Mammary epithelial cell (primary cell): ENCODE measurements at regions not wholly inside any gene's neighbourhood (a gene's known extent, or its start where the extent isn't known, plus 50 kb on each side); places are given as distances from the start of the nearest gene placed in this dataset.

Experiments used
- EZH2 ChIP-seq: IDR thresholded peaks from 2 replicates; pipeline ENCODE4 v1.6.1; 2012; ENCODE audit warnings: low read length, inconsistent platforms, borderline replicate concordance
- TF ChIP-seq, protein P1 (sequence below), 2 donors: IDR thresholded peaks in 1 of 2; conservative IDR thresholded peaks in 1 of 2; 2 replicates each; pipeline ENCODE4 v1.5.1; 2011 to 2012; ENCODE audit warnings: inconsistent platforms in 2 of 2, low read length in 2 of 2, mild to moderate bottlenecking in 2 of 2, control low read depth in 1 of 2, low read depth in 1 of 2; ENCODE audit not compliant: insufficient read depth in 1 of 2; ENCODE audit errors: extremely low read depth in 1 of 2

DNA sequence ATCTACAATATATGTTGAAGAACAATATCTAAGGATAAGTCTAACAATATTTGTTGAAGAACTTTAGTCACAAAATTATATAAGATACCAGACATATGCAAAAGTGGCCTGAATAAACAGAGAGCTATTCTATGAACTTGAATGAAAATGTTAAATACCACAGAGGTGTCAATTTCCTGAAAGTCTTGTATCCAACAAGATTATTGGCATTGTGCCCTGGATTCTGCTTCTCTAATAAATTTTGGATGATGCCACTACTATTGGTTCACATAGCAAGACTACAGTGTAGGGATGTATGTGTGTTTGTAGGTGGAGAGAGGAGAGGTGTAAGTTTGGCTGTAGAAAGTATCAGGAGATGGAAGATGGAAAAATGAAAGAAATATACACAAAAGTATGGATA is 731.8 kb upstream of the RGMB start:
- TF ChIP-seq EZH2: no peak
- TF ChIP-seq, protein P1, sequence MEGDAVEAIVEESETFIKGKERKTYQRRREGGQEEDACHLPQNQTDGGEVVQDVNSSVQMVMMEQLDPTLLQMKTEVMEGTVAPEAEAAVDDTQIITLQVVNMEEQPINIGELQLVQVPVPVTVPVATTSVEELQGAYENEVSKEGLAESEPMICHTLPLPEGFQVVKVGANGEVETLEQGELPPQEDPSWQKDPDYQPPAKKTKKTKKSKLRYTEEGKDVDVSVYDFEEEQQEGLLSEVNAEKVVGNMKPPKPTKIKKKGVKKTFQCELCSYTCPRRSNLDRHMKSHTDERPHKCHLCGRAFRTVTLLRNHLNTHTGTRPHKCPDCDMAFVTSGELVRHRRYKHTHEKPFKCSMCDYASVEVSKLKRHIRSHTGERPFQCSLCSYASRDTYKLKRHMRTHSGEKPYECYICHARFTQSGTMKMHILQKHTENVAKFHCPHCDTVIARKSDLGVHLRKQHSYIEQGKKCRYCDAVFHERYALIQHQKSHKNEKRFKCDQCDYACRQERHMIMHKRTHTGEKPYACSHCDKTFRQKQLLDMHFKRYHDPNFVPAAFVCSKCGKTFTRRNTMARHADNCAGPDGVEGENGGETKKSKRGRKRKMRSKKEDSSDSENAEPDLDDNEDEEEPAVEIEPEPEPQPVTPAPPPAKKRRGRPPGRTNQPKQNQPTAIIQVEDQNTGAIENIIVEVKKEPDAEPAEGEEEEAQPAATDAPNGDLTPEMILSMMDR (conservative IDR thresholded peaks at IDR 0.05 in 1 of 2, IDR thresholded peaks at IDR 0.05 in 1 of 2; ENCODE audit: extremely low read depth in 1 of 2, insufficient read depth in 1 of 2, low read depth in 1 of 2, low read length in 2 of 2): no peak
